ENCODE measurements at regions not wholly inside any gene's neighbourhood (a gene's known extent, or its start where the extent isn't known, plus 50 kb on each side); places are given as distances from the start of the nearest gene placed in this dataset.

DNA sequence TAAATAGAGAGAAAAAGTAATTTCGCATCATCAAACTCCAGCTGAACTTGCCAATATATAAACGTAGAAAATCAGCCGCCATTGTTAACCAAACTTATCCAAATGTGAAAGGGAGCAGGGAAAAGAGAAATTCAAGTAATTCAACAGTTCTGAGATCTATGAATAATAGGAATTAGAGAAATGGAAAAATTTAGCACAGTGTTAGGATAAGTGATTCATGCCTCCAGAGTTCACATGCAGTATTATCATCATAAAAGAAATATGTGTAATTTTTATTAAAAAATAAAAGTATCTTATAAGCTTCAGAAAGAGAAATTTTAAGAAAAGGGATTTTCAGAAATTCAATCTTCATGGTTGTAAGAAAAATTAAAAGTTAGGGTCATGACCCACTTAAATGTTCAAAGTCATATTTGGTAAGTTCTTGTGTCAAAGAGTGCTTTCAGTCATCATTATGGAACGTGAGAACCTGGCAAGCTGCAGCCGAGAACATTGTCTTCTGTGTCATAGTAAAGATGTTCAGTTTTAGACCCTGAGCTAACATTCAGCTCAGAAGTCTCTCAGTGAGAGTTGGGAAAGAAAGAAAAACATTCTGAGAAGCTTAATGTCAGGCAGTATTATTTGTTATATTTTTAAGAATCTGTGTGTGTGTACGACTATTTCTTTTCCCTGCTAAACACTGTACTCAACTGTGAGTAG lies 414.3 kb upstream of the RGPD4 start:
- Histone ChIP-seq H3K36me3 (no peaks in the 10 kb centered on the region), H3K9me3 (no peaks in the 10 kb centered on the region), H3K4me1 (no peaks in the 10 kb centered on the region), H3K4me3 (no peak overlapping the region), H3K27me3 (no peaks in the 10 kb centered on the region), H3K27ac (no peak overlapping the region)
- intact Hi-C loops (cut with DNase I; ENCODE audit: low total_unique reads): no loop called here
- no peak for DNase-seq
- TF ChIP-seq POLR2A (IDR thresholded peaks at IDR 0.05) (no peak), CTCF (IDR thresholded peaks at IDR 0.05) (no peak)

- Histone ChIP-seq H3K27me3 (no peaks in the 10 kb centered on the region), H3K27ac (no peak overlapping the region), H3K4me1 (no peaks in the 10 kb centered on the region), H3K36me3 (no peaks in the 10 kb centered on the region), H3K9me3 (no peaks in the 10 kb centered on the region), H3K4me3 (no peak overlapping the region)
- DNase-seq: no peak
- intact Hi-C loops (cut with DNase I; ENCODE audit: low total_unique reads): no loop called here
- no peak for TF ChIP-seq CTCF (IDR thresholded peaks at IDR 0.05)
Observed at GRCh38 chr2:107412981-107413380, 413.7 kb upstream of the RGPD4 start.

- TF ChIP-seq CTCF (IDR thresholded peaks at IDR 0.05): no peak
- TF ChIP-seq POLR2A (IDR thresholded peaks at IDR 0.05): no peak
- H3K4me1 ChIP-seq: no peaks in the 10 kb centered on the region
- no peak overlapping the region for H3K27ac ChIP-seq
- no peak overlapping the region for H3K4me3 ChIP-seq
- H3K36me3 ChIP-seq: no peaks in the 10 kb centered on the region
- no peak for DNase-seq
- intact Hi-C loops (cut with DNase I; ENCODE audit: low total_unique reads): no loop called here
- H3K9me3 ChIP-seq: no peaks in the 10 kb centered on the region
- H3K27me3 ChIP-seq: no peaks in the 10 kb centered on the region
Observed at GRCh38 chr2:107414376-107414775, 412.3 kb upstream of the RGPD4 start.

DNA sequence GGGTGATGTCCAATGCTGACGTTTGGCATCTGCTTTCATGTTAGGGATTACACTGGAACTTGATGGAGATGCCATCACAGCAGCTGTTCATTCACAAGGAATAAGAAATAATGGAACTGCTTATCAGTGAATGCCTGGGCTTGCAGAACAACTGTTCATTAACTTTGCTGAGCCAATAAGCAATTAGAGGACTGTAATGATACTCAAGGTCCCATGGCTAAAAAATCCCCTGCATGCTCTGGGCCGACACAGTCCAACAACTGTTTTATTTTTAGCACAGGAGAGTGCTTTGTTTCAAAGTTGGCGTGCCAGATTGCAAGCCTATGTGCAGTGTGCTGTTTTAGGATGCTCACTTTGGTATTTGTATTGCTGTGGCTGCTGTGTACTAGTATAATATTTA lies 408.0 kb upstream of the RGPD4 start:
- intact Hi-C loops (cut with DNase I; ENCODE audit: low total_unique reads): no loop called here
- Histone ChIP-seq H3K4me1 (no peaks in the 10 kb centered on the region), H3K27me3 (no peaks in the 10 kb centered on the region), H3K27ac (no peak overlapping the region), H3K36me3 (no peaks in the 10 kb centered on the region), H3K9me3 (no peaks in the 10 kb centered on the region), H3K4me3 (no peak overlapping the region)
- TF ChIP-seq CTCF (IDR thresholded peaks at IDR 0.05) (no peak), POLR2A (IDR thresholded peaks at IDR 0.05) (no peak)
- no peak for DNase-seq

GRCh38 chr2:107419191-107419590 lies 407.5 kb upstream of the RGPD4 start:
- intact Hi-C loops (cut with DNase I; ENCODE audit: low total_unique reads): no loop called here
- H3K9me3 ChIP-seq: no peaks in the 10 kb centered on the region
- H3K4me1 ChIP-seq: no peaks in the 10 kb centered on the region
- no peak overlapping the region for H3K4me3 ChIP-seq
- no peaks in the 10 kb centered on the region for H3K36me3 ChIP-seq
- no peak for DNase-seq
- TF ChIP-seq CTCF (IDR thresholded peaks at IDR 0.05): no peak
- no peak for TF ChIP-seq POLR2A (IDR thresholded peaks at IDR 0.05)
- no peak overlapping the region for H3K27ac ChIP-seq
- no peaks in the 10 kb centered on the region for H3K27me3 ChIP-seq

Data from uterus (tissue), 3 donors.